ENCODE measurements at regions not wholly inside any gene's neighbourhood (a gene's known extent, or its start where the extent isn't known, plus 50 kb on each side); places are given as distances from the start of the nearest gene placed in this dataset.
A peak's percentile ranks its signal among the peaks of the same experiment; 100 is the strongest.
"Not testable (repeated sequence)": the region's sequence is repeated elsewhere in the genome, so short reads cannot be mapped to it uniquely, and the experiment has no call there.

- Histone ChIP-seq H3K9me3 (ENCODE audit: control insufficient read depth in 2 of 2, low read length in 2 of 2) (peaks cover 0 to 5% of the 10 kb centered on the region in 2 experiments), H3K4me1 (ENCODE audit: control insufficient read depth, insufficient read depth, low read length, poor library complexity, severe bottlenecking) (peaks cover 8% of the 10 kb centered on the region), H3K27me3 (ENCODE audit: control insufficient read depth, insufficient read depth, low read length) (no peaks in the 10 kb centered on the region), H3K4me3 (ENCODE audit: low read depth, low read length) (no peak overlapping the region), H3K36me3 (ENCODE audit: control insufficient read depth, insufficient read depth, low read length) (no peaks in the 10 kb centered on the region), H3K27ac (ENCODE audit: insufficient read depth, low read length, poor library complexity, severe bottlenecking) (no peak overlapping the region)
- no peak for DNase-seq
- Mint-ChIP-seq H3K27me3 (no peaks in the 10 kb centered on the region), H3K27ac (no peak overlapping the region), H3K4me3 (no peak overlapping the region), H3K36me3 (no peaks in the 10 kb centered on the region), H3K9me3 (peaks cover 0 to 10% (median 5%) of the 10 kb centered on the region in 7 donors), H3K4me1 (peaks cover 3 to 21% (median 6%) of the 10 kb centered on the region in 4 donors)
- ATAC-seq (ENCODE audit: low read depth in 2 of 2) = no peak
These were observed 148.4 kb upstream of the TOP1 start for GRCh38 chr20:40880063-40880728.

- Histone ChIP-seq H3K4me3 (ENCODE audit: low read depth, low read length) (no peak overlapping the region), H3K27ac (ENCODE audit: insufficient read depth, low read length, poor library complexity, severe bottlenecking) (no peak overlapping the region), H3K9me3 (ENCODE audit: control insufficient read depth in 2 of 2, low read length in 2 of 2) (peaks cover 0 to 5% of the 10 kb centered on the region in 2 experiments), H3K36me3 (ENCODE audit: control insufficient read depth, insufficient read depth, low read length) (no peaks in the 10 kb centered on the region), H3K4me1 (ENCODE audit: control insufficient read depth, insufficient read depth, low read length, poor library complexity, severe bottlenecking) (peaks cover 8% of the 10 kb centered on the region), H3K27me3 (ENCODE audit: control insufficient read depth, insufficient read depth, low read length) (no peaks in the 10 kb centered on the region)
- H3K27me3 Mint-ChIP-seq = no peaks in the 10 kb centered on the region
- peaks cover 3 to 21% (median 6%) of the 10 kb centered on the region in 4 donors for H3K4me1 Mint-ChIP-seq
- no peak overlapping the region for H3K4me3 Mint-ChIP-seq
- DNase-seq (no peak), ATAC-seq (ENCODE audit: low read depth in 2 of 2) (no peak)
- no peaks in the 10 kb centered on the region for H3K36me3 Mint-ChIP-seq
- H3K27ac Mint-ChIP-seq = no peak overlapping the region
- peaks cover 0 to 10% (median 5%) of the 10 kb centered on the region in 7 donors for H3K9me3 Mint-ChIP-seq
These were observed 147.9 kb upstream of the TOP1 start for GRCh38 chr20:40880729-40881109.

GRCh38 chr20:40882152-40882551, 146.5 kb upstream of the TOP1 start:
- Mint-ChIP-seq H3K9me3 (peaks cover 0 to 10% (median 5%) of the 10 kb centered on the region in 7 donors), H3K36me3 (no peaks in the 10 kb centered on the region), H3K27me3 (no peaks in the 10 kb centered on the region), H3K27ac (peak overlapping the region in 1 of 3 donors; percentile 48), H3K4me3 (peak overlapping the region in 1 of 4 donors; percentile 57), H3K4me1 (peaks cover 3 to 21% (median 6%) of the 10 kb centered on the region in 4 donors)
- DNase-seq (peak in 1 of 3 donors; percentile 13), ATAC-seq (ENCODE audit: low read depth in 2 of 2) (no peak)
- Histone ChIP-seq H3K27me3 (ENCODE audit: control insufficient read depth, insufficient read depth, low read length) (no peaks in the 10 kb centered on the region), H3K4me1 (ENCODE audit: control insufficient read depth, insufficient read depth, low read length, poor library complexity, severe bottlenecking) (peaks cover 8% of the 10 kb centered on the region), H3K27ac (ENCODE audit: insufficient read depth, low read length, poor library complexity, severe bottlenecking) (no peak overlapping the region), H3K36me3 (ENCODE audit: control insufficient read depth, insufficient read depth, low read length) (no peaks in the 10 kb centered on the region), H3K4me3 (ENCODE audit: low read depth, low read length) (no peak overlapping the region), H3K9me3 (ENCODE audit: control insufficient read depth in 2 of 2, low read length in 2 of 2) (peaks cover 0 to 5% of the 10 kb centered on the region in 2 experiments)

GRCh38 chr20:40883097-40883496, 145.5 kb upstream of the TOP1 start:
- DNase-seq (no peak), ATAC-seq (ENCODE audit: low read depth in 2 of 2) (no peak)
- Mint-ChIP-seq H3K27ac (peak overlapping the region in 1 of 3 donors; percentile 10), H3K27me3 (peaks cover 5% of the 10 kb centered on the region), H3K9me3 (peaks cover 0 to 10% (median 5%) of the 10 kb centered on the region in 7 donors), H3K4me1 (peaks cover 3 to 21% (median 6%) of the 10 kb centered on the region in 4 donors), H3K4me3 (no peak overlapping the region), H3K36me3 (no peaks in the 10 kb centered on the region)
- H3K9me3 ChIP-seq (ENCODE audit: control insufficient read depth in 2 of 2, low read length in 2 of 2) = peaks cover 0 to 5% of the 10 kb centered on the region in 2 experiments
- H3K4me3 ChIP-seq (ENCODE audit: low read depth, low read length) = no peak overlapping the region
- no peaks in the 10 kb centered on the region for H3K36me3 ChIP-seq (ENCODE audit: control insufficient read depth, insufficient read depth, low read length)
- H3K27ac ChIP-seq (ENCODE audit: insufficient read depth, low read length, poor library complexity, severe bottlenecking) = no peak overlapping the region
- no peaks in the 10 kb centered on the region for H3K27me3 ChIP-seq (ENCODE audit: control insufficient read depth, insufficient read depth, low read length)
- peaks cover 8% of the 10 kb centered on the region for H3K4me1 ChIP-seq (ENCODE audit: control insufficient read depth, insufficient read depth, low read length, poor library complexity, severe bottlenecking)

DNA sequence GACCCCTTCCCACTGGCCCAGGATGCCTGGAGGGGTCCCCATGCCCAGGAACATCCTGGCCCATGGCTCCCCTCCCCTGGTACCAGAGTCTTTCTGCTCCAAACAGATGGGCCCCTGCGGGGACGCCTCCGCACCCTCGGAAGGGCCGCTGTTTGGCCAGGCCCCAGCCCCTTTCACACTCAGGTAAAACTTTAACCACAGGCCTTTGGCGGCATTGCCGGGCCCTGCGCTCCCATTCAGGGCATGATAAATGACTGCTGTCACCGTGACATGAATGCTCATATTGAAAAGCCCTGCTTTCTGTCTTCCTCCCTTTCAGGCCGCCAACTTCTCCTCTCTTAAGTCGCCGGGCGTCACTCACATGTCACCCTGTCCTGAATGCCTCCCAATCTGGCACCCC, 141.5 kb upstream of the TOP1 start:
- DNase-seq = no peak

DNA sequence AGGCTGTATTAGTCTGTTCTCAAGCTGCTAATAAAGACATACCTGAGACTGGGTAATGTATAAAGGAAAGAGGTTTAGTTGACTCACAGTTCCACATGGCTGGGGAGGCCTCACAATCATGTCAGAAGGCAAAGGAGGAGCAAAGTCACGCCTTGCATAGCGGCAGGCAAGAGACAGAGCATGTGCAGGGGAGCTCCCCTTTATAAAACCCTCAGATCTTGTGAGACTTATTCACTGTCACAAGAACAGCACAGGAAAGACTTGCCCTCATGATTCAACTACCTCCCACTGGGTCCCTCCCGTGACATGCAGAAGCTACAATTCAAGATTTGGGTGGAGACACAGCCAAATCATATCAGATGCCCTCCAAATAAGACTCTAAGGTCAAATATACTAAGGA, 139.4 kb upstream of the TOP1 start:
- H3K4me3 Mint-ChIP-seq; H3K9me3 Mint-ChIP-seq; H3K27ac Mint-ChIP-seq; H3K9me3 ChIP-seq (ENCODE audit: control insufficient read depth in 2 of 2, low read length in 2 of 2); DNase-seq; ATAC-seq (ENCODE audit: low read depth in 2 of 2); H3K4me1 ChIP-seq (ENCODE audit: control insufficient read depth, insufficient read depth, low read length, poor library complexity, severe bottlenecking); H3K4me3 ChIP-seq (ENCODE audit: low read depth, low read length); H3K36me3 ChIP-seq (ENCODE audit: control insufficient read depth, insufficient read depth, low read length); H3K27ac ChIP-seq (ENCODE audit: insufficient read depth, low read length, poor library complexity, severe bottlenecking); H3K27me3 ChIP-seq (ENCODE audit: control insufficient read depth, insufficient read depth, low read length); H3K36me3 Mint-ChIP-seq; H3K4me1 Mint-ChIP-seq: not testable (repeated sequence)
- peaks cover 13% of the 10 kb centered on the region for H3K27me3 Mint-ChIP-seq

More for the DNA sequence above, 141.5 kb upstream of the TOP1 start:
- Histone ChIP-seq H3K4me1 (ENCODE audit: control insufficient read depth, insufficient read depth, low read length, poor library complexity, severe bottlenecking) (peaks cover under 1% of the 10 kb centered on the region), H3K27me3 (ENCODE audit: control insufficient read depth, insufficient read depth, low read length) (peaks cover 5% of the 10 kb centered on the region), H3K27ac (ENCODE audit: insufficient read depth, low read length, poor library complexity, severe bottlenecking) (no peak overlapping the region), H3K36me3 (ENCODE audit: control insufficient read depth, insufficient read depth, low read length) (no peaks in the 10 kb centered on the region), H3K4me3 (ENCODE audit: low read depth, low read length) (no peak overlapping the region), H3K9me3 (ENCODE audit: control insufficient read depth in 2 of 2, low read length in 2 of 2) (no peaks in the 10 kb centered on the region)
- peaks cover 0 to 1% (median 0%) of the 10 kb centered on the region in 7 donors for H3K9me3 Mint-ChIP-seq
- peaks cover 8% of the 10 kb centered on the region for H3K27me3 Mint-ChIP-seq
- no peak overlapping the region for H3K27ac Mint-ChIP-seq
- H3K4me1 Mint-ChIP-seq = peaks cover 0 to 11% (median 3%) of the 10 kb centered on the region in 4 donors
- no peak for ATAC-seq (ENCODE audit: low read depth in 2 of 2)
- H3K36me3 Mint-ChIP-seq = no peaks in the 10 kb centered on the region
- H3K4me3 Mint-ChIP-seq = no peak overlapping the region

DNA sequence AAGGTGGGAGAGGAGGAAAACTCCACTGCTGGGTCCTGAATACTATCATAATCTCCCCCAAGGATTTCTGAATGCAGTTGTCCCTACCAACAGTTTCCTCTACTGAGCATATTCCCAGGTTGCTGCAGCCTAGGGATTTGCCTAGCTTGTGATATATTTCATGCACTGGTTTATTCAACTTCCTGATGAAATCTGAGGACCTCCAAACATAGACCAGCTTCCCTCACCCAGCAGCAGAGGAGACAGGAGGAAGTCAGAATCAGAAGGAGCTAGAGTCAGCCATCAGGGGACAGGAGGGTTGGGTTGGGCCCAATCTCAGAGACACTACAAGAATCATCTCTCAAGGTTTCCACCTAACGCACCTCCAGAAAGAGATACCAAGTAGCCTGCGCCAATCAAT, 138.4 kb upstream of the TOP1 start:
- ATAC-seq (ENCODE audit: low read depth in 2 of 2) (no peak), DNase-seq (no peak)
- H3K27me3 ChIP-seq (ENCODE audit: control insufficient read depth, insufficient read depth, low read length) = peaks cover 10% of the 10 kb centered on the region
- H3K4me3 ChIP-seq (ENCODE audit: low read depth, low read length) = no peak overlapping the region
- Mint-ChIP-seq H3K27ac (no peak overlapping the region), H3K4me3 (no peak overlapping the region), H3K27me3 (peaks cover 13% of the 10 kb centered on the region), H3K9me3 (no peaks in the 10 kb centered on the region), H3K36me3 (no peaks in the 10 kb centered on the region), H3K4me1 (no peaks in the 10 kb centered on the region)
- H3K4me1 ChIP-seq (ENCODE audit: control insufficient read depth, insufficient read depth, low read length, poor library complexity, severe bottlenecking) = no peaks in the 10 kb centered on the region
- H3K27ac ChIP-seq (ENCODE audit: insufficient read depth, low read length, poor library complexity, severe bottlenecking) = no peak overlapping the region
- H3K9me3 ChIP-seq (ENCODE audit: control insufficient read depth in 2 of 2, low read length in 2 of 2) = no peaks in the 10 kb centered on the region
- no peaks in the 10 kb centered on the region for H3K36me3 ChIP-seq (ENCODE audit: control insufficient read depth, insufficient read depth, low read length)

- ATAC-seq (ENCODE audit: low read depth in 2 of 2) (no peak), DNase-seq (no peak)
- H3K9me3 ChIP-seq (ENCODE audit: control insufficient read depth in 2 of 2, low read length in 2 of 2) = no peaks in the 10 kb centered on the region
- H3K27ac Mint-ChIP-seq = no peak overlapping the region
- H3K4me3 Mint-ChIP-seq = no peak overlapping the region
- no peaks in the 10 kb centered on the region for H3K4me1 Mint-ChIP-seq
- no peaks in the 10 kb centered on the region for H3K4me1 ChIP-seq (ENCODE audit: control insufficient read depth, insufficient read depth, low read length, poor library complexity, severe bottlenecking)
- H3K27me3 ChIP-seq (ENCODE audit: control insufficient read depth, insufficient read depth, low read length) = peaks cover 10% of the 10 kb centered on the region
- no peaks in the 10 kb centered on the region for H3K36me3 ChIP-seq (ENCODE audit: control insufficient read depth, insufficient read depth, low read length)
- peaks cover 13% of the 10 kb centered on the region for H3K27me3 Mint-ChIP-seq
- H3K4me3 ChIP-seq (ENCODE audit: low read depth, low read length) = no peak overlapping the region
- no peaks in the 10 kb centered on the region for H3K9me3 Mint-ChIP-seq
- no peaks in the 10 kb centered on the region for H3K36me3 Mint-ChIP-seq
- no peak overlapping the region for H3K27ac ChIP-seq (ENCODE audit: insufficient read depth, low read length, poor library complexity, severe bottlenecking)
These were observed 138.0 kb upstream of the TOP1 start for GRCh38 chr20:40890635-40891034.

Measured in CD4-positive, CD25-positive, alpha-beta regulatory T cell (primary cell).